ENCODE measurements at regions not wholly inside any gene's neighbourhood (a gene's known extent, or its start where the extent isn't known, plus 50 kb on each side); places are given as distances from the start of the nearest gene placed in this dataset.

DNA sequence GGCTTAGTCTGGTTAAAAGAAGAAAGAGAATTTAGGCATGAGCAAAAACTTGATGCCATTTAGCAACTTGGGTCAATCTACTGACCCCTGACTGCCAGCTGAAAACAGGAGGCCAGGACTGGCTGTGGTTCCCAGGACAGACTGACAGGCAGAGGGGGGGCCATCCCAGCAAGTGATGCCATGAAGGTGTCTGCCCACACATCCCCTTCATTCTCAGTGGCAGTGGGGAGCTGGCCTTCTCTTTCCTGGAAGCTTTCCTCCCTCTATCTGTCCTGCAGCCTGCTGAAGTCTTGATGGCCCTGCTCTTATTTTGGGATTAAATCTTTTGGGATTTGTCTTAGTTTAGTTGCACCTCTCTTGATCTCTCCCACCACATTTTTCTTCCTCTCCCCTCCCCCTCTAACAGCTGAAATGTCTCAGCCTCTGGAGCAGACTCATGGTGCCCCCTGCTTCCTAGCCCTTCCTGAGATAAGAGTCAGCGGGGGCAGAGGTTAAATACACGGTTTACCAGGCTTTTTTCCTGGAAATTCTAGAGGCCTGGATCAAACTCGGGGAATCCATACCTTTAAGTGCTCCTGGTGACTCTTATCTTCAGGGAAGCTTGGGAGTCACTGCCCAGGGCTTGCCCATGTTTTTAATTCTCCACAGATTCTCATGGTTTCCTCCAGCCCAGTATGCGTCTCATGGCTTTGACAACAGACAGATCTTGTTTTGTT is 99.5 kb upstream of the TSPAN2 start:
- Histone ChIP-seq H3F3A (ENCODE audit: control insufficient read depth, insufficient read depth) (no peaks in the 10 kb centered on the region), H3K4me1 (ENCODE audit: control insufficient read depth, low read length) (no peaks in the 10 kb centered on the region), H4K20me1 (ENCODE audit: control insufficient read depth, insufficient read depth, low read depth, low read length) (no peaks in the 10 kb centered on the region), H3K27ac (ENCODE audit: low read depth, low read length) (no peak overlapping the region), H3K9me3 (ENCODE audit: control insufficient read depth, insufficient read depth, low read length) (no peaks in the 10 kb centered on the region), H3K27me3 (ENCODE audit: control insufficient read depth, low read length) (no peaks in the 10 kb centered on the region; the same call in 1 of the 2 replicates), H3K4me3 (ENCODE audit: low read length) (no peak overlapping the region), H3K4me2 (ENCODE audit: low read length) (no peak overlapping the region), H3K79me2 (ENCODE audit: control insufficient read depth, low read length) (no peaks in the 10 kb centered on the region), H3K9me2 (replicated peaks; ENCODE audit: control insufficient read depth, low read length) (no peaks in the 10 kb centered on the region), H3K36me3 (ENCODE audit: control insufficient read depth, low read length) (no peaks in the 10 kb centered on the region)
- TF ChIP-seq, protein P1, sequence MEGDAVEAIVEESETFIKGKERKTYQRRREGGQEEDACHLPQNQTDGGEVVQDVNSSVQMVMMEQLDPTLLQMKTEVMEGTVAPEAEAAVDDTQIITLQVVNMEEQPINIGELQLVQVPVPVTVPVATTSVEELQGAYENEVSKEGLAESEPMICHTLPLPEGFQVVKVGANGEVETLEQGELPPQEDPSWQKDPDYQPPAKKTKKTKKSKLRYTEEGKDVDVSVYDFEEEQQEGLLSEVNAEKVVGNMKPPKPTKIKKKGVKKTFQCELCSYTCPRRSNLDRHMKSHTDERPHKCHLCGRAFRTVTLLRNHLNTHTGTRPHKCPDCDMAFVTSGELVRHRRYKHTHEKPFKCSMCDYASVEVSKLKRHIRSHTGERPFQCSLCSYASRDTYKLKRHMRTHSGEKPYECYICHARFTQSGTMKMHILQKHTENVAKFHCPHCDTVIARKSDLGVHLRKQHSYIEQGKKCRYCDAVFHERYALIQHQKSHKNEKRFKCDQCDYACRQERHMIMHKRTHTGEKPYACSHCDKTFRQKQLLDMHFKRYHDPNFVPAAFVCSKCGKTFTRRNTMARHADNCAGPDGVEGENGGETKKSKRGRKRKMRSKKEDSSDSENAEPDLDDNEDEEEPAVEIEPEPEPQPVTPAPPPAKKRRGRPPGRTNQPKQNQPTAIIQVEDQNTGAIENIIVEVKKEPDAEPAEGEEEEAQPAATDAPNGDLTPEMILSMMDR (IDR thresholded peaks at IDR 0.05; ENCODE audit: low read depth, low read length, poor library complexity, severe bottlenecking) = no peak
- no peak for TF ChIP-seq EZH2phosphoT487 (IDR thresholded peaks at IDR 0.05; ENCODE audit: borderline replicate concordance, low read length)

DNA sequence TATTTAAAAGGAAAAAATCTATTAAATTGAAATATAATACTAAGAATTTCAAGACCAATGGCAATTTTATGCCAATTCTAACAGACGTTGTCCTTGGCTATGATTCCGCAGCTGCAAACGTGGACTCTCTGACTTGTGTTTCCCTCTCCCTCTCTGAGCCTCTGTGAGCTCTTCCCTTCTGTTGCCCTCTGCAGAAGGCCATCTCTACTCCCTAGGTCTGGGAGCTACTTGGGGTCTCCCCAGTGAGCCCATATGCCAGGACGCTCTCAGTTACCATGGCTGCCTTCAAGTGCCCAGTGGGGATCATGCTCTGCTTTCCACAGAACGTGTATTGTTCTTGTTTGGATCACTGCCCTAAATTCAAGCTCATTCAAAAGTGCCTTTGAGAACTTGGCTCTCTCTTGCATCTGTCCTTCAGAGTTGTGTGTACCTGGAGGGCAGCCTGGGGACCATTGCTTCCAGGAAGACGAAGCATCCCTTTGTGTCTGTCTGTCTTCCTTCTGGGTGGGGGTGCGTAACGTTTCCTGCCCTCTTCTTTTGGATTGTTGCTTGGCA is 97.5 kb upstream of the TSPAN2 start:
- Histone ChIP-seq H3K4me2 (ENCODE audit: low read length) (no peak overlapping the region), H3K4me1 (ENCODE audit: control insufficient read depth, low read length) (no peaks in the 10 kb centered on the region), H3K79me2 (ENCODE audit: control insufficient read depth, low read length) (no peaks in the 10 kb centered on the region), H3K9me3 (ENCODE audit: control insufficient read depth, insufficient read depth, low read length) (no peaks in the 10 kb centered on the region), H3K36me3 (ENCODE audit: control insufficient read depth, low read length) (no peaks in the 10 kb centered on the region), H3K27ac (ENCODE audit: low read depth, low read length) (no peak overlapping the region), H3K4me3 (ENCODE audit: low read length) (no peak overlapping the region), H3K9me2 (replicated peaks; ENCODE audit: control insufficient read depth, low read length) (no peaks in the 10 kb centered on the region), H3F3A (ENCODE audit: control insufficient read depth, insufficient read depth) (no peaks in the 10 kb centered on the region), H3K27me3 (ENCODE audit: control insufficient read depth, low read length) (no peaks in the 10 kb centered on the region; the same call in 1 of the 2 replicates), H4K20me1 (ENCODE audit: control insufficient read depth, insufficient read depth, low read depth, low read length) (no peaks in the 10 kb centered on the region)
- TF ChIP-seq EZH2phosphoT487 (IDR thresholded peaks at IDR 0.05; ENCODE audit: borderline replicate concordance, low read length) = no peak
- TF ChIP-seq, protein P1 (IDR thresholded peaks at IDR 0.05; ENCODE audit: low read depth, low read length, poor library complexity, severe bottlenecking) = no peak

DNA sequence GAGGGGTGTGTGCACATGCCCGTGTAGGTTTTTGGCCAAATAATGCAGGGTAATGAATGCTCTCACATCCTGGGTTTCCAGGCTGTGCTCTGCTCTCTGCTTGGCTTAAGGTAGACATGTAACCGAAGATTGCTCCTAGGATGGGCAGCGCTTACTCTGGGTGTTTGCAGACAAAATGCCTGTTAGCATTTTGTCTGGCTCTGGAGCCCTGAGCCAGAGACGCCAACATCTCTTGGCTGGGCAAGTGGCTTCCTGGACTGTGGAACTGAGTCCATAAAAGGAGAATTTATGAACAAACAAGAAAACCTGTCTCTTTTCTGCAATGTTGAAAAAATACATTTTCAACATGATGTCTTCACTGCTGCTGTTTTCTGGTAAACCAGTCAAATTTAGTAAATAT is 96.0 kb upstream of the TSPAN2 start:
- H3K9me3 ChIP-seq (ENCODE audit: control insufficient read depth, insufficient read depth, low read length) = no peaks in the 10 kb centered on the region
- TF ChIP-seq EZH2phosphoT487 (IDR thresholded peaks at IDR 0.05; ENCODE audit: borderline replicate concordance, low read length) = no peak
- TF ChIP-seq, protein P1 (IDR thresholded peaks at IDR 0.05; ENCODE audit: low read depth, low read length, poor library complexity, severe bottlenecking) = no peak
- H3K4me1 ChIP-seq (ENCODE audit: control insufficient read depth, low read length) = no peaks in the 10 kb centered on the region
- H3K4me2 ChIP-seq (ENCODE audit: low read length) = no peak overlapping the region
- H3K27ac ChIP-seq (ENCODE audit: low read depth, low read length) = no peak overlapping the region
- no peaks in the 10 kb centered on the region for H3K79me2 ChIP-seq (ENCODE audit: control insufficient read depth, low read length)
- H3K36me3 ChIP-seq (ENCODE audit: control insufficient read depth, low read length) = no peaks in the 10 kb centered on the region
- H4K20me1 ChIP-seq (ENCODE audit: control insufficient read depth, insufficient read depth, low read depth, low read length) = no peaks in the 10 kb centered on the region
- no peaks in the 10 kb centered on the region for H3K9me2 ChIP-seq (replicated peaks; ENCODE audit: control insufficient read depth, low read length)
- H3F3A ChIP-seq (ENCODE audit: control insufficient read depth, insufficient read depth) = no peaks in the 10 kb centered on the region
- no peak overlapping the region for H3K4me3 ChIP-seq (ENCODE audit: low read length)
- H3K27me3 ChIP-seq (ENCODE audit: control insufficient read depth, low read length) = no peaks in the 10 kb centered on the region; the same call in 1 of the 2 replicates

All from DOHH2 (cell line).